ENCODE measurements at regions not wholly inside any gene's neighbourhood (a gene's known extent, or its start where the extent isn't known, plus 50 kb on each side); places are given as distances from the start of the nearest gene placed in this dataset.
A peak's percentile ranks its signal among the peaks of the same experiment; 100 is the strongest.
"Not testable (repeated sequence)": the region's sequence is repeated elsewhere in the genome, so short reads cannot be mapped to it uniquely, and the experiment has no call there.

- peak; percentile 78 for DNase-seq
Measured at GRCh38 chr10:29746080-29746797, 111.5 kb upstream of the SVIL start.

DNA sequence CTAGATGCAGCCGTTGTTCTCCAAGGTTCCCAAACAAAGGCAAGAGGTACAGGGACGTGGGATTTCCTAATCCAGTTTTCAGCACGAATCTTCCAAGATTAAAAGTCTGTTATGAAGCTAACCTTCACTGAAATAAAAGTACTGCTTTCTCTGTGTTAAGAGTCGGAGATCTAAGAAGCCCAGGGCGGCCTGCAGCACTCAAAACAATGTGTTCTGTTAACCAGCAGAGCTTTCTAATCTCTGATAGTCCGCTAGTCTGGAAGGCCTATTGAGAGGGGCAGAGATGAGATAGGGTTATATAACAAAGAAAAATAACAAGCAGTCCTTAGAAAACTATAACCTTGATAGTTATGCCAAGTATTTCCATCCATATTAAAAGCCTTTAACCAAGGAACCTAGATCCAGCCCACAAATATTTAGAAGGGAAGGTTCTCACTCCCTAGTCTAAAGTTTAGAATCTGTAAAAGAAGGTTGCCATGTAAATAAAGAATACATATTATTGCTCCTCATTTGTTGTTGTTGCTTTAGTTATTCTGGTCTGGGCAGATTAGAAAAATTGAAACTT lies 106.3 kb upstream of the SVIL start:
- DNase-seq = no peak

- no peak for DNase-seq
Measured at GRCh38 chr10:29738341-29738740, 103.6 kb upstream of the SVIL start.

- DNase-seq = no peak
Measured at GRCh38 chr10:29737074-29737593, 102.4 kb upstream of the SVIL start.

GRCh38 chr10:29736366-29737073 lies 101.7 kb upstream of the SVIL start:
- DNase-seq = no peak

DNA sequence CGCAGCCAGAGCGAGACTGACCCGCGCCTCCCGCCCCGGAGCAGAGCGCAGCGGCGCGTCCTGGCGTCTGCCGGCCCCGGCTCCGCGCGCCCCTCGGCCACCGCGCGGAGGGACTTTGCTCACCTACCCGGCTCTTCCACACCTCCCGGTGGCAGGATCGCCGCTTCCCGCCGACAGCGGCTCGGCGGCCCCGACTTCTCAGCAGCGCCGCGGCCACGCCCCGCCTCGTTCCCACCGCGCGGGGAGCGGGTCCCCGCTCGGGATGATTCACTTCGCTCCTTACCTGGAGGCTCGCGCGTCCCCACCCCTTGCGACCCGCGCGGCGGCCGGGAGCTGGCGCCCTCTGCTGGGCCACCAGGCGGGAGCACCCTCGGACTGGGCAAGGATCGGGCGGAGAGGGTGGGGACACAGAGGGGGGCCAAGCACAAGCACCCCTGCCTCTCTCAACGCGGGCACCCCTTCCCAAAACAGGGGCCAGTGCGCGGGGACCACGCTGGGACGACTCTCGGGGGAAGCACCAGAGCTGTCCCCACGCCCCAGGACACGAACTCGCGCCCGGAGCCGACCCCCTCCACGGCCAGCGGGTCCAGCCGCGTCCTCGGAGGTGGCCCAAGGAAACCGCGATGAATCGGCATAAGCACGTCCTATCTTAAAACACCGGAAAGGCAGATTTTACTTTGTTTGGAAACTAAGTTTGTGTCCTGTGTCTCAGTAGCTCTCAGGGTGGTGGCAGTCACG lies 101.0 kb upstream of the SVIL start:
- peak; percentile 35 for DNase-seq

DNA sequence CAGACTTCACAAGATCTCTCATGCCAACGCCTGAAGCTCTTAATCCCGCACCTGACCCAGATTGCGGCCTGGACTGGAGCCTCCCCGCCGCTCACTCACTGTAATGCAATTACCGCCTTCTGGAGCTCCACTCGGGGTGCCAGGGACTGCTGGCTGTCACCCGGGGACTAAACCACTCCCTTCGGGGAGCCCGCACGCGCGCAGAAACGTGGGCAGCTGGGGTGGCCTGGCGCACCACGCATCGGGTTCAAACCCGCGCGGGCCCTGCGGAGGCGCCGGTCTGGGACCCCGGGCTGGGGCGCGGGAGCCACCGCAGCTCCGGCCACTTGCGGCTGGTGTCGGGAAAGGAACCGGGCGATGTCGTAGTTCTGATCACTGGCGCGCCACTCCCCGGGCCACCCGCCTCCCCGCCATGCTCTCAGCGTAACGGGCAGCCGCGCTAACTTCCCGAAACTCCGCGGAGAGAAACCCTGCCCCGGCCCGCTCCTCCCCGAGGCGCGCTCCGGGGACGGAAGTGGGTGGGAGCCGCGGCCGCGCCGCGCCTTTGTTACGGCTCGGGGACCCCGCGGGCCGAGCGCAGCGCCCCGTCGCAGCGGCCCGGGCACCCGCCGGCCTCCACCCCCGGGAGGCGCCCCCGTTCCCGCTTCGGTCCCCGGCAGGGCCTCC lies 100.3 kb upstream of the SVIL start:
- no peak for DNase-seq

GRCh38 chr10:29734640-29734961 lies 99.8 kb upstream of the SVIL start:
- no peak for DNase-seq

DNA sequence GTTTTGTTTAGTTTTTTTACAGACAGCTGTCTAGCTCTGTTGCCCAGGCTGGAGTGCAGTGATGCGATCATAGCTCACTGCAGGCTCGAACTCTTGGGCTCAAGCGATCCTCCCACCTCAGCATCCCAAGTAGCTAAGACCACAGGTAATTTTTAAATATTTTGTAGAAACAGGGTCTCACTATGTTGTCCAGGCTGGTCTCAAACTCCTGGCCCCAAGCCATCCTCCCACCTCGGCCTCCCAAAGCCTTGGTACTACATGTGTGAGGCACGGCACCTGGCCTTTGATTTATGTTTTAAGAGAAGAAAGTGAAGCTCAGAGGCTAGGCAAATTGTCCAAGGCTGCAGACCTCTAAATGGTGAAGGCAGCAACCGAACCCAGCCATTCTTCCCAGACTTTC lies 98.6 kb upstream of the SVIL start:
- DNase-seq = no peak

GRCh38 chr10:29732918-29733317 lies 98.1 kb upstream of the SVIL start:
- DNase-seq = no peak

DNA sequence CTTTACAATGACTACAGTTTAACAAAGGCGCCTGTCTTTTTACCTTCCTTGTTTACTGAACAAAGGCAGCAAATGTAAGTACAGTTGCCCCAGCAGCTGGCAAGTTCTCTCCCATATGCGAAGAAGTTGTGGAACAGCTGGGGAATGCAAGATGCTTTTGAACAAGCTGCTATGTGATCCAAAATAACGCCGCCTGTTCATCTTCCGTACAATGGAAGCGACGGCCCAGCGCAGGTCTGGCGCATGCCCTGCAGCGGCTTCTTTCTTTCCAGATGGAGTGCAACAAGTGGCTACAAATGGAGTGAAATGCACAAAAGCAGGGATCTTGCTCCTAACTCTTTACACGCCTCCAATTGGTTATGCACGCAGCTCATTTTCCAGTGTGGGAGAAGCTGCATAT lies 97.0 kb upstream of the SVIL start:
- DNase-seq = no peak

- no peak for DNase-seq
Measured at GRCh38 chr10:29730969-29731368, 96.2 kb upstream of the SVIL start.

- peak; percentile 92 for DNase-seq
Measured at GRCh38 chr10:29730458-29730857, 95.7 kb upstream of the SVIL start.

DNA sequence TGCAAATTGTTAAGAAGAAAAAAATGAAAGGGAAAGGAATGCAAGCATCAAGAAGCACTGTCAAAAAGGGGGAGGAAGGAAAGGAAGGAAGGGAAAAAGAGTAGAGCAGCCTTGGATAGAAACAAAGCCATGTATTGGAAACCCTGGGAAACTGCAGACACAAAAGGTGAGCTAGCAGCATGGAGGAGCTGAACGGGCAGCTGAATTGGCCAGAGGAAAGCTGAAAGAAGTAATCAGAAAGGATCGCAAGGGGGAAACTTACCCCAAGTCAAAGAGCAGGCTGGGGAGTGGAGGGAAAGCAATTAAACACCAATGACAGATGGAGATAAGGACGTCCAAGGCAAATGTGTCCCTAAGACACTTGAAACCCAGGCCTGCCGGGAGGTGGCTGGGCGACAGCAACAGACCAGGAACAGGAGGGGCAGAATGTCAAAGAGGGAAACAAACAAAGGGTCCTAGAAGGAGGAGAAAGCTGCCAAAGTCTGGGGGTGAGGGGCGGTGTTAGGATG lies 93.8 kb upstream of the SVIL start:
- no peak for DNase-seq

- DNase-seq = not testable (repeated sequence)
Measured at GRCh38 chr10:29725927-29726326, 91.2 kb upstream of the SVIL start.

DNA sequence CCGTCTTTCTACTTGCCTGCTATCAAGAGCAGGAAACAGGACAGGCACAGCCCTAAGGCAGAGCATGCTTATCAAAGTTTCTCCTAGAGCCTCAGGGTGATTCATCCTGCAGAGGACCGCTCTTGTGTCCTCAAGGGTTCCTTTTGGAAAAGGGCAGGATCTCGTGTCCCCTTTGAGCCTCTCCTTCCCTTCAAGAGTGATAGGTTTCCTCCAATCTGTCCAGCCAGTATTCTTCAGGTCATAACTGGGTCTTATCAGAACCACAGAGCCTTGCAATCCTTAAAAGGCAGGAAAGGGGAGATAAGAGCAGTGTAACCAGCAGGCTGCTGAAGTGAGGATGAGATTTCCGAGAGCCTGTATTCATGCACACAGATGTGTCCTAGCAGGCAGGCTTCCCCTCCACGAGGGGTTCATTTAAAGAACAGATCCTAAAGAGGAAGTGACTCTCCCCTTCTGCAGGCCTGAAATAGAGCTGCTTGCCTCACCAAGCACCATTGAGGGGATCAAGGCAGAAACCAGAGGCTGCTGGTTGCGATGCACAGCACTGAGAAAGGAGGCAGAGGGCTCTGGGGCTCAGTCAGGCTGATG lies 90.5 kb upstream of the SVIL start:
- no peak for DNase-seq

DNA sequence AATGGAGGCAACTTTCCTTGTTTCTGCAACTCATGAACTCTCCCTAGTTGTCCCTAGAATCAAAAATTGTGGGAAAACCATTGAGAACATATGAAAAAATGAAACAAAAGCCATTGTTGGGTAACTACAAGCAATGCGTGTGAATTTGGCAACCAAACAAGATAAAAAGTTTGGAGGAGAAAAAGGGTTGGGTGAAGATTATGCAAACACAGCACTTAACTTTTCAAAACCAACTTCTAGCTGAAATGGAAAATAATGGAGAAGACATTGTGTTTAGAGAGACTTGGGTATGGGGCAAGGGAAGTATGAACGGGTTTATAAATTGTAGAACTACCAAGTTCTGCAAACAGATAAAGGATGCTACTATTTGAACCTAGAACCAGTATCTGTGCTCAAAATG lies 89.0 kb upstream of the SVIL start:
- no peak for DNase-seq

DNA sequence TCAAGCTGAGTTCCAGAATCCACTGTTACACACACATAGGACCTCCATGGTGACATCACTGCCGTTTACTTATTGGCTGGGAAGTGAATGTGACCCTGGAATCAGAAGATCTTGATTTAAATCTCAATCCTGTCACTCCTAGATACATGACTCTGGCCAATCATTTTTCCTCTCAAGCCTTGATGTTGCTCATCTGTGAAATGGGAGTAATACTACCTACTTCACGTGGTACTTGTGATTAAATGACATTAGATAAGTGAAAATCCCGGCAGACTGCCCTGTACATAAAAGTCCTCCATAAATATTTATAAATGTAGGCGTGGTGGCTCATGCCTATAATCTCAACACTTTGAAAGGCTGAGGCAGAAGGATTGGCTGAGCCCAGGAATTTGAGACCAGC lies 88.0 kb upstream of the SVIL start:
- no peak for DNase-seq

- no peak for DNase-seq
Measured at GRCh38 chr10:29720149-29720548, 85.4 kb upstream of the SVIL start.

DNA sequence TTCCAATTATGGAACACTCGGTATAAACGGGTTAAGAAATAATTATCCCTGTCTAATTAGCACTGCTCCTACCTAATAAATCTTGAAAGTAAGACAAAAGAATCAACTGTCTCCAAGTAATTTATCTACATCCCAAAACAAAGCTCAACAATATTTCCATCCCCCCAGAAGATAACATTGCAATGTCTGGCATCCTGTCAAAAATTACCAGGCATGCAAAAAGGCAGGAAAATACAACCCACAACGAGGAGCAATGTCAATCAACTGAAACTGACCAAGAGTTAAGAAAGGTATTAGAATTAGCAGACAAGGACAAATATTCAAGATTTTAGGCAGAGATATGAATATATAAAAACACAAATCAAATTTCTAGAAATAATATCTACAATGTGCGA lies 84.5 kb upstream of the SVIL start:
- no peak for DNase-seq

- DNase-seq = no peak
Measured at GRCh38 chr10:29715296-29715695, 80.5 kb upstream of the SVIL start.

GRCh38 chr10:29714096-29714874 lies 79.5 kb upstream of the SVIL start:
- DNase-seq = peak; percentile 86
